ENCODE measurements at regions not wholly inside any gene's neighbourhood (a gene's known extent, or its start where the extent isn't known, plus 50 kb on each side); places are given as distances from the start of the nearest gene placed in this dataset.
A peak's percentile ranks its signal among the peaks of the same experiment; 100 is the strongest.

DNA sequence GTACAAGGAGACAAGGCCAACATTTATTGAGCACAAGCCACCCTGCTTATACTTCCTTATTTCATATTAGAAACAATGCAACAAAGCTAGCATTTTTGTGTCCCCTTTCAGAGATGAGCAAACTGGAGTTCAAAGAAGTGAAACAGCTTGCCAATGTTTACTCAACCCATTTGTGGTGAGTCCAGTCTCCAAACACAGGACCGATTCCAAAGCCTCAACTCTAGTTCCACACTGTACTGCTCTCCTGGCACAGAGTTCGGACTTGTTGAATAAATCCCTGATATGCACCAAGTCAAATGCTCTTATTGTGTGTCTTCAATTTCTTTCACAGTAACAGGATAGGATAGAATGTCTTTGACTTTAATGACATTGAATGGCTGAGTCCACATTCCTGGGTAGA is 604.8 kb upstream of the BRINP1 start:
- DNase-seq = no peak

DNA sequence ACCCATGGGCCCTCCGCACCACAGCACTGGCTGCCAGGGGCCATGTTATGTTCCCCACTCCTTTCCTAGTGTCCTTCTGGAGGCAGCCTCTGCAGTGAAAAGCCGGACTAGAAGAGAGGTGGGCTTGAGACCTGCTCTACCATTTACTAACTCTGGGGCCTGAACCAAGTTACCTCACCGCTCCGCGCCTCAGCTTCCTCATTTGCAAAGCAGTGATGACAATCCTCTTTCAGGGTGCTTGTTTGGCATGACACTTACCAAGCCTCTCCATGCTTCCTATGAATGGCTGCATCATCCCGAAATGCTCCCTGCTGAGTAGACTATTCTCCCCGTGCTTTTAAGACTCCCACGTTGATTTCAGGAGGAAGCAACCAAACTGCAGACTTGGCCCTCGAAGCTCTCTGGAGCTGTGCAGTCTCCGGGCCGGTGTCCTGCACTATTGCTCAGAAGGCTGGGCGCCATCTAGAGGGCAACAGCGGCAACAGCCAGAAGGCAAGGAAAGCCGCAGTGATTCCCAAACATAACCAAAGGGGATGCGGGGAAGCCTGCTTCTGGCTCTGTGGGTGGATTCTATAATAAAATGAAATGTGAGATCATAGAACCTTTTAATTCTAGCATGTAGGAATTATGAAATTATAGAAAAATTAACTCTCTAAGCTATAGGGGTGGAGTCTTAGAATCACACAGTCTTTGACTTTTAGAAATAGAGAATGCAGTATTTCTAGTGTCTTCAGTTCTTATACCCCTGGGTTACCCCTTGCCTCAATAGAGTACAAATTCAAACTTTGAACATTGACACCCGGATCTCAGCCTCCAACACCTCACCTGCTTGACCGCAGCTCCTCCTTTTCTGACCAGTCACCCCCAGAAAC is 599.8 kb upstream of the BRINP1 start:
- DNase-seq = peak; percentile 19 to 34

DNA sequence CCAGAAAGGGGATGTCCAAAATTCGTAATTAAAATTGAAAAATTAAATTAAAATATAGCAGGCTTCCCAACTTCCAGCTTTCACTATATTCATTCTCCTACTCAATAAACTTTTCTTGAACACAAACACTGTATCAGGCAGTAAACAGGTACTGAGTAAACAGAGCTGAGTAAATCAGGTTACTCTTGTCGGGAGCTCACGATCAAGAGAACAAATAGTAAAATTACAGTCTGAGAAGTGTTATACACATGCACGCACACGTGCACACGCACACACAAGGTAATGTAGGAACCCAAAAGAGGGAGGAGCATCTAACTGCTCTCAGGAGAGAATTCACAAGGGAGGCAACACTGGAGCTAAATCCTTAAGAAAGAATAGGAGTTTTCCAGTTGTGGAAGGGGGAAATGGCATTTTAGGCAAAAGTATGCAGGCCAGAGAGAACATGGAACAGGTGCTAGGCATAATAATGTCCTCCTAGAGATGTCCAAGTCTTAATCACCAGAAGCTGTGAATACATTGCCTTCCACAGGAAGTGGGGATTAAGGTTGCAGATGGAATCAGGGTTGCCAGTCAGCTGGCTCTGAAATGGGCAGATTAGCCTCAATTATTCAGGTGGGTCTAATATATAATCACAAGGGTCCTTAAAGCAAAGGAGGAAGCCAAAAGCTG is 598.8 kb upstream of the BRINP1 start:
- no peak for DNase-seq

DNA sequence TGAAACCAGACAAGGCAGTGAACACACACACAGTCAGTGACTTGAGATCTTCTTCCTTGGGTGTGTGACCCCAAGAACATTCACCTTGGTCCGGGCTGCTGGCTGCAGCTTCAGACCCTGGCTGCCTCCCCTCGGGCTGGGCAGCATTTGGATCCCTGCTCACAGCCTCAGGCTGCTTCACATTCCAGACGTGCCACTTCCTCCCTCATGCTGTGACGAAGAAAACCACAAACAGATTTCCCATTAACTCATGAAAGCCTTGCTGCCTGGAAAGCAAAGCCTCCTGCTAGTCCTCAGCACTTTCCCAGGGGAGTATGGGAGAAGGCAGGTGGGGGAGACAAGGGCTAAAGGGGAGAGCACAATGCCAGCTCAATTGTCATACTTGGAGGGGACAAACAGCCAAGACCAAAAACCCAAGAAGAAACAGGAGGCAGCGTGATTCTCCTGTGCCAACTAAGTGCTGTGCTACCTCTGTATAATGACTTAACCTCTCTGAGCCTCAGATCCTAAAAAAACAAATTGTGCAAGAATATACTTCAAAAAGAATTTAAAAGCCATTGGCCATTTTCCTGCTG is 594.6 kb upstream of the BRINP1 start:
- DNase-seq = no peak

DNA sequence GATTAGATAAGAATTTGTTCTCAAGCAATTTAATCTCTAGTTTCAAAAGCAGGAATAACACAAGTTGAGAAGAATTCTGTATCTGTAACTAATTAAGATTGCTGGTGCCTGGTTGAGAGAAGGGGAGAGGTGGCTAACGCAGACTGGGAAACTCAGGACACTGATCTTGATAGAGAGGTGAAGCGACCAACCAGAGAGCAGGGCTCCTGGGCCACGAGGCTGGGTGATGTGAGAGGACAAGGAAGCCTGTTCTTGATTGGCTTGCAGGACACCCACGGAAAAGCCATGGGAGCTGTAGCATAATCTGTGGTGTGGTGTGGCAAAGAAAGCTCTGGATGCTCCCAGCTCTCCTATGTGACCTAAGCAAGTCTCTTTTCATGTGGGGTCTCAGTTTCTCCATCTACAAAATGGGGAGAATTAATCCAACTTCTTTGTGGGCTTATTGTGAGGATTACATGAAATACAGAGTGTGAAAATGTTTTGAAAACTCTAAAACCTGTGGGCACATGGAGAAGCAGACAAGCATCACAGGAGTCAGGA is 594.1 kb upstream of the BRINP1 start:
- no peak for DNase-seq

DNA sequence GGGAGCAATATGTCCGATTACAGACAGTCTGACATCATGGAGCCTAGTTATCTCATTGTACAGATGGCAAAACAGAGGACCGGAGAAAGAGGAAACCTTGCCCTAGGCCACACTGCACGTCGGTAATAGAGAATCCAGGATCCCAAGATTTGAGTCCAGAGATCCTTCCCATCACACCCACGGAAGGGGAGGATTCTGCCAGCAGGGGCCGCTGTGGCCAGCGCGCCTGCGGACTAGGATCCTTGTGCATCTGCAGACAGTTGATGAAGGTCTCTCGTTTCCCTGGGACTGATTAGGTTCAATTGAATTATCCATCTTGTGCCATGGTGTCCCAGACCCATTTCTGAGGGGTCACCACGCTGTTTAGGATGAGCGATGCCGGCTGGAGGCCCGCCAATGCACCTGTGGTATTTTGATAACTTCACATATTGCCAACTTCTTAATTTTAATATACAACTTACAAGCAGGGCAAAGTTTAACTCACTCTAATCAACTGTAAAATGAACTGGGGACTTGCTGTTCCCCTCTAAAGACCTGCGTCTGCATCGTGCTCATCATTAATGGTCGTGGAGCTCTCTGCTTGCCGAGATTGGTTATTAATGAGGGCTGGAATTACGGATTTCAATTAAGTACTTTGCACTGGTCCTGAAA is 592.7 kb upstream of the BRINP1 start:
- no peak for DNase-seq

DNA sequence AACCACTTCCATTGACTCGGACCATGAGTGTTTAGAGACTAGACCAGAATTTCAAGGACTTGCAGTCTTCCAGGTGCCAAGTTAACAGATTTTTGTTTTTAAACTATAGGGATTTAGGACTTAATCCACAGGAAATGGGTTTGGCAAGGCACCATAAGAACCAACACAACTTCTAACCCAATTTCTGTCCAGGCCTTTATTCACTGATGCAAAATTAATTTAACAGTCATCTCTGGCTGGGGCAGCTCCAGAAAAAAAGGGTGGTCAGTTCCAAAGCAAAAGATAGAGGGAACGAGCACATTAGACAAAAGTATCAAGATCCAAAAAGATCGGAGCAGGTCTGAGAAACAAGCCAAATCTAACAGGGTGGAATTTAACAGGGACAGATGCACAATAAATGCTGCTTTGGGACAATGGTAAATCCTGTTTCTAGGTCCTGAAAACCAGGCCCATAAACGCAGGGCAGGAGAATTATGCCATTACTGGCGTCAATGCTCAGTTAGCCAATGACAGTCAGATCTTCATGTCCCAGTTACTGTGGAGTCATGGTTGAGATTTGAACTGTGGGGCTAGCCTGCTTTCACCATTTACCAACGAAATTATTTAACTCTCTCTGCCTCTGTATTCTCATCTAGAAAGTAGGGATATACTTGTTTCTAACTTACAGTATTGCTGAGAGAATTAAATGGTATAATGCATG is 590.8 kb upstream of the BRINP1 start:
- DNase-seq = no peak

DNA sequence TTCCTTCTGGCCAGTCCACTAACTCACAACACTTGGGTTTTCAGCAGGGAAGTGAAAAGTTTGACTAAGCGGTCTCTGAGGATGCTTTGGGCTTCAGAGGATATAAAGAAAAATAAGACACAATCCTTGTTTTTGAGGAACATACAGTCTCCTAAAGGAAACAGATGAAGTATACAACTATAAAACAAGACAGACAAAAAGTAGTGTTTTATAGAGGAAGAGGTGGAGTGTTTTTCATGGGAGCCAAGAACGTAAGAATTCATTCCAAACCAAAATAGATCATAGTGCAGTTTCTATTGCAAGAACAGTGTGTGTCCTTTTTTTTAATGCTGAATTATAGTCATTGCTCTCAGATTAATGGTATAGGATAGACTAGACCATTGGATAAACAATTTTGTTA is 586.9 kb upstream of the BRINP1 start:
- DNase-seq = no peak

DNA sequence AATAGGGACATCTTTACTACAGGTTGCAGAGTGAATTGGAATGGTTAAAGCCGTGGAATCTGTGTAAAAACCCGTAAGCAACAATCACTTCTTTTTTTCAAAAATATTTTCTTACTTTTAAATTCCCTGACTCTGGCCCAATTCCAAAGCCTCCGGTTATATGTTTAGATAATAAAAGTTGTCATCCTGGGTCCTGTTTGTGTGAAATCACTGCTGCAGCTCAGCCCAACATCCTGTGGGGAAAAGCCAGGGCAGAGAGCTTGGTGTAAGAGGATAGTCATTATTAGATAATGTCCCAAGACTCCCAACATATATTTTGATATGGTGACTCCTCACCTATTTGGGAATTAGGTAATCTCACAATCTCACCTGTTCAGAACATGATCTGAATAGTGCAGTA is 586.0 kb upstream of the BRINP1 start:
- no peak for DNase-seq

DNA sequence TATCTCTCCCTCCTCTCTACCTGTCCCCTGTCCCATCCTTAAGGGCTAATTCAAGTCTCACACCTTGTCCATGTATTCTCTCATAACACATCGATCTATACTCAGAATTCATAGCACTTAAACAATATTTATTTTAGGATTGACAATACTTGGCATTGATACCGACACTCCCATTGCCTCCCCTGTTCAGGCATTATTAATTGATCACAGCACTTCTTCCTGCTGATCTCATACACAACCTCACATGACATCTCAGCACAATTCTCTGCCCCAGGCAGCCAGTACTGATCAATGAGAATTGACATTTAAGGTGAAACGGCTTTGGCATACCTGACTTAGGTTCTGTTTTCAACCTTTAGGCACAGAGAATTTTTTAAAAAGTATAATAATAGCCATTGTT is 582.4 kb upstream of the BRINP1 start:
- no peak for DNase-seq

DNA sequence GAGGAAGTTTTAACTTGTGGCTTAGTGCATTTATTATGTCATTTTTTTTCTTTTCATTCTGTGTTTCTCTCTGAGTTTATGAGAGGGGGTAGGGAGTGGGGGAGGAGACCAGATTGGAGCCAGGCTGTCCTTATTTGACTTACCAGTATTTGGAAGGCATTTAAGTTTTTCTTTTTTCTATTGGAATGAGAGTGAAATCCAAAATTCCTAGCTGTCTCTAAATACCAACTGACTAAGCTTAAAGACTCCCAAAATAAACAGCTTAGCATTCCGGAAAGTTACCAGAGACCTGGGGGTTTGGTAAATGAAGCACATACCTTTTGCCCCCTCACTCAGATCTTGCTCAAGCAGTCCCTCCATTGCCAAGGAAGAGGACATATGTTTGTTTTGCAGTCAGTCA is 581.9 kb upstream of the BRINP1 start:
- no peak for DNase-seq

DNA sequence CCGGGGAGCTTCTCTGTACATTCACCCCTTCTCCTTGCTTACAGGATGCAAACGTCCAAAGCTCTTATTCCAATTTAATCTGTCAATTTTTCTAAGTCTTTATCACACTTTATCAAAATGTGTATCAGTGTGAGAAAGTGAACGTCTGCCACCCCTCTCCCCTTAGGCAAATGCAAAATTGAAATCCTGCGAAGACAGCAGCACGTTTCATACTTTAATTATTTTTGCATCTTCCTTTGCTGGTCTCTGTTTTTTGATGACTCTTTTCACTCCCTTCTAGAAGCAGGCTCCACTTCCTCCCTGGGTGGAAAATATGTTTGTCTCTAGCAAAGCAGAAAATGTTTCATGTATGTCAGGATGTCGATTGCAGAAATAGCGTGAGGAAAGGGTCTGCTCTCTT is 576.5 kb upstream of the BRINP1 start:
- DNase-seq = no peak

DNA sequence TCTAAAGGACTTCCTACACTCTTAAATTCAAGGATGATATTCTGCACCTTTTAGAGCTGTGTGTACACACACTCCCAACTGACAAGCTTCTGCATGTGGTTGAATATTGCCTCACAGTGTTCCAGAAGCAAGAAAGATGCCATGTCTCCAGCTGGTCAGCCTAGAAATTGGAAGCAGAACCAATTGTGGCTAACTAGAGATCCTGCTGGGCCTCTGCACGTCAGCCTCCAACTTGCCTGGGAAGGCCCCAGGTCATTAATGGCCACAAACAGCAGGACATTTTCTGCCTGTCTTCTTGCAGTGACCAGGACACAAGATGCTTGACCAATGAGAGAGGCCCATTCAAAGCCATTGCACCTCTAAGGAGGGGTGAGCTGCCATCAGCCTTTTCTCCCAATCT is 571.9 kb upstream of the BRINP1 start:
- DNase-seq = no peak

DNA sequence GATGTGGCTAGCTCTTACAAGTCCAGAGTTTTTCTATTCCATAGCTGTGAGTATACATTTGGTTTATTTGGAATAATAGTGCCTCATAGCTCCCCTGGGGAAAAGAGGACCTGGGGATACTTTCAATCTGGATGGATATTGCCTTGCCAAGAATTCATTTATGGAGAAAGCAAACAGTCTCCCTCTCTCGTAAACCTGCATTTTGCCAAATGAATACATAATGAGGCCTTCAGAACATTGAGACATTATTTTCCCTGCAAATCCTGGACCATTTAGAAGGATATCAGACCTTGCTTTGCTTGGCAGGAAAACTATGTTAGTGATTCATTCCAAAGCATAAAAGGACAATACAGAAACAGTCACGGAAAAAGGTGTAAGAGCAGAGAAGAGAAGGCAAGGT is 569.6 kb upstream of the BRINP1 start:
- no peak for DNase-seq

DNA sequence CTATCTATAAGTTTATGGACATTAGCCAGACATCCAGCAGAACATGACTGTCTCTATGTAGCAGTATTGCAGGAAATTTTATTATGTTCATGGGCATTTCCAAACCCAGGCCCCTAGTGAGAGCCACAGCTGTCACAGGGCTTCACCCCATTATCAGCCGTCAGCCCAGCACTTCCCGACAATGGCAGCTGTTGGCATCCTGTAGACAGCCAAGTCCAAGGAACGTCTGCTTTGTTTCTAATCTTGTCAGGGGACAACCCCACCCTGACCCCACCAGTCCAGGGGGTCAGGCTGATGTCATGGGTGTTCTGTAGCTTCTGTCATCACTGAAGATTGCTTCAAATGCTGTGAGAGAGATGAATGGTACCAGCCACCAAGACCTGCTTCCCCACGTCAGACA is 565.3 kb upstream of the BRINP1 start:
- DNase-seq = no peak

DNA sequence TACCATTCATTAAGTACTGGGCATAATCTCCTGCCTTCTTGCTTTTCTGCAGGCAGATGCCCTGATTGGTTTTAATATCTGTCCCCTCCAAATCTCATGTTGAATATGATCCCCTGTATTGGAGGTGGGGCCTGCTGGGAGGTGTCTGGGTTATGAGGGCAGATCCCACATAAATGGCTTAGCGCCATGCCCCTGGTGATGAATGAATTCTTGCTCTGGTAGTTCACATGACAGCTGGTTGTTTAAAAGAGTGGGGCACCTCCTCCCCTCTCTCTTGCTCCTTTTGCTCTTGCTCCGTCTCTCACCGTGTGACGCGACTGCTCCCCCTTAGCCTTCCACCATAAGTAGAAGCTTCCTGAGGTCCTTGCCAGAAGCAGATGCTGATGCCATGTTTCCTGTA is 564.0 kb upstream of the BRINP1 start:
- no peak for DNase-seq

DNA sequence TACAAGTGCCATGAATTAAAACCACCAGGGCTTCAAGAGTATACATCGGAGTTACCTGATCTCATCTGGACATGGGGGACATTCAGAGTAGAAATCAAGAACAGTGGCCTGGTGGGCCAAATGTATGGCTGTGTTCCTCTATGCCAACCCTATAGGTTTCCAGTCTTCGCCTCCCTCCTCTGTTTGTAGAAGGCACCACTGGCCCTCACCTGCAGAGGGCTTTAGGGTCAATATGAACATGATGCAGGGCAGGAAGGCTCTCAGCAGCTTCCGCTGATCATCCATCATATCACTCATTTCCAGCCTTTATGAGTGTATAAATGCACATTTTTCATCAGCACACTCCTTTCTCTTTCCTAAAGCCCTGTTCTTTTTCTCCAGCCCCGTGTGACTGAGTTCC is 555.5 kb upstream of the BRINP1 start:
- no peak for DNase-seq

DNA sequence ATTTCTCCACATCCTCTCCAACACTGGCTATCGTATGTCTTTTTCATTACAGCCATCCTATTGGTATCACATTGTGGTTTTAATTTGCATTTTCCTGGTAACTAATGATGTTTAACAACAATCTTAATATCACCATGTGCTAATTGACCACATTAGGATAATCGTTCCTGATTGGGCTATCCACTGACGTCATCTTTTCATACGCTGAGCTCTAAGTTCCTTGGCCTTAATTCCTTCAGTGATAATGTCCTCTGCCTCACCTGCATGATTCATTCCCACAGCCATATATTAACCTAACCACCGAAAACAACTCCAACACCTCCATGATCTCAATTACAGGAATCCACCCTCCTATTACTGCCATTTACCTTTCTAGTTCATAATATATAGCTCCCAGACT is 547.9 kb upstream of the BRINP1 start:
- DNase-seq = no peak

DNA sequence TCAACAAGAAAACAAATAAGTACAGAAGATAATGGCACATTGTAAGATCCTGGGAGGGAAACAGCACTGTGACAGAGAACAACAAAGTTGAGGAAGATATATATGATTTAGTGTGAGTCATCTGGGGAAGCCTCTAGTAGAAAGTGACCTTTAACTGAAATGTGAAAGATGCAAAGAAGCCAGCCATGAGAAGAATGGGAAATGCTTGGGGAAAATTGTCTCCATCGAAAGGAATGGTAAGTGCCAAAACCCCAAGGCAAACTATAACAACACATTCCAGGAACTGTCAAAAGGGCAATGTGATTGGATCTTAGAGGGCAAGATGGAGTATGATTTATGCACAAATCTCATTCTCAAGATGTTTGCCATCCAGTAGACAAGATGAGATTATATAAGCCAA is 537.8 kb upstream of the BRINP1 start:
- DNase-seq = no peak

DNA sequence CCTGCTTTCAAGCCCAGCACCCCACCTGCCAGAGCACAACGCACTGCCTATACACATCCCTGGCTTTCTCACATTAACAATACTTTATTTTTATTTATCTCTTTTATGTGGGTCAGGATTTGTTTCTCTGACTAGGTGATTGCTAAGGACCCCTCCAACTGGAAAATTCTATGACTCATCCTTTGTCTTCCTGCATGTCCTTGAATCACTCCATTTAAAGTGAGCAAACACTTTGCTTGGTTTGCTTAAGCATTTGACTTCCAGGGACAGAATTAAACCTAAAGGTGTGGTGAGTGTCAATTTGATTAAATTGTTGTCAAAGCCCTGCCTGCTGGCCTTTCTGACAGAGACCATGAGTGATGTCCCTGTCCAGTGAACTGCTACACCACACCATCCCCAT is 536.5 kb upstream of the BRINP1 start:
- DNase-seq = no peak

DNA sequence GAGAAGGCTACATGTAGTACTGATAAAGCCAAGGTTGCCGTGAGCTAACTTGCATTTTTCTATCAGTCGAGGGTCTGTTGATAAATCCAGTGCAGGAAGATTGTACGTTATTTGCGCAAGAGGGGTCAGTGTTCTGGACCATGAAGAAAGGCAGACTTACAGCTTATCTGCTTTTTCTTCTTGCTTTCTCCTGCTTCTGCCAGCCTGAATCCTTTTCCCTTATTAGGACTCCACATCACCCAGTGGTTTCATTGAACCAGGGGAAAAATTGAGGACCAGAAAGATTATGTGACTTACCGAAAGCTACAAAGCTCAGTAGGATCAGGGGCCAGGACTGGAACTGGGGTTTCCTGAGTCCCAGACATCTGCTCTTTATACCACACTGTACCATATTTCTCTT is 534.6 kb upstream of the BRINP1 start:
- no peak for DNase-seq

DNA sequence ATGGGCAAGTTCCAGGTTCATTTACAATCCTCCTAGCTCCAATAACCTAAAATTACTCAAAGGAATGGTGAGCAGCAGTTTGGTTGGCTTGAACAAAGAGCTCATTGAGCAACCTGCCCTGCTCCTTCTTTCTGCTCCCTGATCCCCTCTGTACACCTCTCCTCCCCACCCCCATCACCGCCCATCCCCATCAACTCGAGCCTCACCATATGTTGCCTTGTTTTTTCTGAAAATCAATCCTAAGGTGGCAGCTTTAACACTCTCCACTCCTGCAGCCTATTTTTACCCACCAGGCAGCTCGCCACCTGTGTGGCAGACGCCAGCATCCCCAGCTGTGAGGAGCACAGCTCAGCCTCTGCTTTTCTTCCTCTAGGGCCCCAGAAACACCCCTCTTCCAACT is 533.4 kb upstream of the BRINP1 start:
- DNase-seq = no peak

DNA sequence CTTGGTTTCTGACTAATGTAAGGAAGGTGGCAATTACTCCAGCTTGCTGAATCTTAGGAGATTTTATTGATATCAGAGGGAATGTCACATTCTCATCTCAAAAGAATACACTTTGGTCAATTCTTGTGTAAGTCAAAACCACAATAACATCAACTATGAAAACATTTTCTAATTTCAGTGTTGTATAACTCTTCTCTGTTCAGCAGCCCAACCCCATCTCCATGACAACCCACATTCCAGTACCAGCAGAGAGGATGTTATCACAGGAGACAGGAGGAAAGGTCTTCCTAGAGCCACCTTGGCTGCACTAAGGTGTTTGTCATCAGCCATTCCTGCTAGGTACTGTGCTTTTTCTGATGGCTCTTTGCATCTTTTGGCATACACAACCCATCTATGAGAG is 529.1 kb upstream of the BRINP1 start:
- DNase-seq = no peak
